PC-9 (cell line): ENCODE measurements at regions not wholly inside any gene's neighbourhood (a gene's known extent, or its start where the extent isn't known, plus 50 kb on each side); places are given as distances from the start of the nearest gene placed in this dataset.

Experiments used
- BruUV-seq: library from RNA; stranded (reverse); fragments of 400-500 nt; replicated peaks from 2 replicates; lab custom pipeline; 2021; lab: Mats Ljungman, UMichigan
- CTCF ChIA-PET: fragments of 300-600 bp; sonication (Branson Sonifier 250); formaldehyde crosslinking; loops from one replicate; lab custom pipeline; 2022; ENCODE audit warnings: antibody characterized with exemption; lab: Charles Lee
- POLR2A ChIA-PET: fragments of 300-600 bp; sonication (Branson Sonifier 250); formaldehyde crosslinking; loops from one replicate; lab custom pipeline; 2022; ENCODE audit warnings: antibody characterized with exemption; ENCODE audit not compliant: unreplicated experiment; lab: Charles Lee
- DNase-seq, 2 experiments: peaks; one replicate each; pipeline versions ENCODE4 v3.0.0 to v3.0.0-alpha.2; 2015 to 2022; ENCODE audit warnings: mixed read lengths in 1 of 2
- H2AFZ ChIP-seq: fragments of 200-600 bp; sonication (generic); 2 replicates; pipeline ENCODE4 v1.8.1; 2017; ENCODE audit warnings: antibody characterized with exemption
- H3F3A ChIP-seq: fragments of 200-600 bp; sonication (generic); 2 replicates; pipeline ENCODE4 v1.8.1; 2017; ENCODE audit warnings: antibody characterized with exemption, mild to moderate bottlenecking, low read depth; ENCODE audit not compliant: insufficient read depth
- H3K27ac ChIP-seq: fragments of 200-600 bp; sonication (generic); 2 replicates; pipeline ENCODE4 v1.6.1; 2016; ENCODE audit warnings: mixed run types
- H3K27me3 ChIP-seq: fragments of 200-600 bp; sonication (generic); 2 replicates; pipeline ENCODE4 v1.6.1; 2016; ENCODE audit warnings: low read depth, mixed run types; ENCODE audit not compliant: insufficient read depth
- H3K36me3 ChIP-seq: fragments of 200-600 bp; sonication (generic); 2 replicates; pipeline ENCODE4 v1.6.1; 2016; ENCODE audit warnings: low read depth, mixed run types
- H3K4me1 ChIP-seq: fragments of 200-600 bp; sonication (generic); replicated peaks from 2 replicates; pipeline ENCODE4 v1.6.1; 2016; ENCODE audit warnings: mixed run types; ENCODE audit not compliant: insufficient read depth
- H3K4me2 ChIP-seq: fragments of 200-600 bp; sonication (generic); 2 replicates; pipeline ENCODE4 v1.6.1; 2017; ENCODE audit warnings: mixed run types
- H3K4me3 ChIP-seq: fragments of 200-600 bp; sonication (generic); 2 replicates; pipeline ENCODE4 v1.6.1; 2016; ENCODE audit warnings: mixed run types
- H3K79me2 ChIP-seq: fragments of 200-600 bp; sonication (generic); 2 replicates; pipeline ENCODE4 v1.6.1; 2017; ENCODE audit warnings: low read depth, mixed run types
- H3K9me2 ChIP-seq: fragments of 200-600 bp; sonication (generic); 2 replicates; pipeline ENCODE4 v1.8.1; 2017; ENCODE audit warnings: mild to moderate bottlenecking; ENCODE audit not compliant: insufficient read depth
- H3K9me3 ChIP-seq: fragments of 200-600 bp; sonication (generic); 2 replicates; pipeline ENCODE4 v1.8.1; 2016; ENCODE audit warnings: low read depth; ENCODE audit not compliant: insufficient read depth
- H4K20me1 ChIP-seq: fragments of 200-600 bp; sonication (generic); 2 replicates; pipeline ENCODE4 v1.8.1; 2017; ENCODE audit not compliant: insufficient read depth
- EZH2 ChIP-seq: fragments of 200-600 bp; sonication (generic); IDR thresholded peaks from 2 replicates; pipeline ENCODE4 v1.8.0; 2017; ENCODE audit warnings: antibody characterized with exemption, low read depth
- intact Hi-C: fragments of 100-400 bp; cut with micrococcal nuclease; formaldehyde crosslinking; loops from one replicate; pipeline ENCODE4 v1.10.0; 2022; ENCODE audit not compliant: unreplicated experiment
- TF ChIP-seq, protein P1 (sequence below): fragments of 200-600 bp; sonication (generic); conservative IDR thresholded peaks from 2 replicates; pipeline ENCODE4 v1.6.1; 2017; ENCODE audit warnings: mixed run types, antibody characterized with exemption, mild to moderate bottlenecking, moderate library complexity

DNA sequence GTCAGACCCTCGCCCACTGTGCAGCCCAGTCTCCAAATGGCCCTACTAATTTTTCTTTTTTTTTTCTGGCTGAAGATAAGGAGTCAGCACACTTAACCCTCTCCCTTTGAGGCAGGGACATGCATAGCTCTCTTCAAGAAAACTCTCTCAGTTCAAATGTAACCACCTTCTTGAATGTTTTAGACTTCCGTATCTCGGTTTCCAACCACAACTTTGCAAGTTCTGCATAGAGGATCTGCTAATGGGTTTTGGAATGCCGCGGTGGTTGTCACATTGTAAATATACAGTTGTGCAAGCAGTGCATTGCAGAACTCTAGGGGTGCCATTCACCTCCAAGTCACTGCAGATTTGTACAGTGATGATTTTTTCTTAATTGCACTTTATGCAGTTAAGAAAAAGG lies 59.4 kb upstream of the SLC35B3 start:
- H3K4me3 ChIP-seq: no peak overlapping the region
- no peak overlapping the region for H2AFZ ChIP-seq
- ChIA-PET POLR2A (interaction anchor here (0.6 kb wide), 1 partner anchor 8 kb away, joined by 8 read pairs; no protein-coding TSS in a partner anchor), CTCF (no interaction called here)
- no peak overlapping the region for H3K27ac ChIP-seq
- H3F3A ChIP-seq: no peaks in the 10 kb centered on the region
- BruUV-seq: no TSS peak
- no peaks in the 10 kb centered on the region for H3K9me2 ChIP-seq
- H3K36me3 ChIP-seq: no peaks in the 10 kb centered on the region
- no peaks in the 10 kb centered on the region for H3K79me2 ChIP-seq
- H3K9me3 ChIP-seq: no peaks in the 10 kb centered on the region
- H3K4me1 ChIP-seq: no peaks in the 10 kb centered on the region
- H3K4me2 ChIP-seq: no peak overlapping the region
- intact Hi-C loops: no loop called here
- DNase-seq: no peak
- no peaks in the 10 kb centered on the region for H3K27me3 ChIP-seq
- no peak for TF ChIP-seq EZH2
- TF ChIP-seq, protein P1, sequence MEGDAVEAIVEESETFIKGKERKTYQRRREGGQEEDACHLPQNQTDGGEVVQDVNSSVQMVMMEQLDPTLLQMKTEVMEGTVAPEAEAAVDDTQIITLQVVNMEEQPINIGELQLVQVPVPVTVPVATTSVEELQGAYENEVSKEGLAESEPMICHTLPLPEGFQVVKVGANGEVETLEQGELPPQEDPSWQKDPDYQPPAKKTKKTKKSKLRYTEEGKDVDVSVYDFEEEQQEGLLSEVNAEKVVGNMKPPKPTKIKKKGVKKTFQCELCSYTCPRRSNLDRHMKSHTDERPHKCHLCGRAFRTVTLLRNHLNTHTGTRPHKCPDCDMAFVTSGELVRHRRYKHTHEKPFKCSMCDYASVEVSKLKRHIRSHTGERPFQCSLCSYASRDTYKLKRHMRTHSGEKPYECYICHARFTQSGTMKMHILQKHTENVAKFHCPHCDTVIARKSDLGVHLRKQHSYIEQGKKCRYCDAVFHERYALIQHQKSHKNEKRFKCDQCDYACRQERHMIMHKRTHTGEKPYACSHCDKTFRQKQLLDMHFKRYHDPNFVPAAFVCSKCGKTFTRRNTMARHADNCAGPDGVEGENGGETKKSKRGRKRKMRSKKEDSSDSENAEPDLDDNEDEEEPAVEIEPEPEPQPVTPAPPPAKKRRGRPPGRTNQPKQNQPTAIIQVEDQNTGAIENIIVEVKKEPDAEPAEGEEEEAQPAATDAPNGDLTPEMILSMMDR: no peak
- H4K20me1 ChIP-seq: no peaks in the 10 kb centered on the region

DNA sequence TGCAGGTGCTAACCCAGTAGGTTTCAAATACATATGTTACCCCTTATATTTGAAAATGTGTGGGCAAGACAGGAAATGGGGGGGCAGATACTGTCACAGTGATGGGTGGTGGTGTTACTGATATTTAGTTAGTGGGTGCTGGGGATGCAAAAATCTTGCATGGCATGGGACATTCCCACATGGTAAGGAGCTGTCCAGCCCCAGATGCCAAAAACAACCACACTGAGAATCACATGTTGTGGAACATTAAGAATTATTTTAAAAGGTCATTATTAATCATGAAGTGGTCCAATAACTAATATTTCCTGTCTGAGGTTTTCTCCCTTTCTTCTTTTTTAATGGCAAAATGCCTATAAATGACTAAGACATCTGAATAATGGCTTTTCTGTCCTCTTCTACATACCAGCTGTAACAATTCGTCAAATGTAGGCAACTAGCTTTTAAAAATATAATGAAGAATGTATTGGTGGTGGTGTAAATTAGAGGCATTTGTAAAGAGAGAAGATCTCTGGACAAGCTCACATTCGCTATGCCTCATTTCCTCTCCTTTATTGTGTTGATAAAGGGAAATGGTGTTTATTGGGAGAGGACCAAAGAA lies 57.3 kb upstream of the SLC35B3 start:
- ChIA-PET CTCF (interaction anchor here (1.8 kb wide), 1 partner anchor 11 kb away, joined by 4 read pairs; no protein-coding TSS in a partner anchor), POLR2A (no interaction called here)
- Histone ChIP-seq H3K4me2 (no peak overlapping the region), H3K4me3 (no peak overlapping the region), H3K4me1 (no peaks in the 10 kb centered on the region), H3K79me2 (no peaks in the 10 kb centered on the region), H3K9me3 (no peaks in the 10 kb centered on the region), H3K27ac (no peak overlapping the region), H3K36me3 (no peaks in the 10 kb centered on the region), H3K27me3 (no peaks in the 10 kb centered on the region), H2AFZ (no peak overlapping the region), H3F3A (no peaks in the 10 kb centered on the region), H4K20me1 (no peaks in the 10 kb centered on the region), H3K9me2 (no peaks in the 10 kb centered on the region)
- intact Hi-C loops: no loop called here
- TF ChIP-seq, protein P1: no peak
- no peak for TF ChIP-seq EZH2
- no TSS peak for BruUV-seq
- DNase-seq: no peak
